Lower leg skin (tissue), 3 donors: ENCODE measurements at regions not wholly inside any gene's neighbourhood (a gene's known extent, or its start where the extent isn't known, plus 50 kb on each side); places are given as distances from the start of the nearest gene placed in this dataset.

ENCODE experiments used
- CTCF ChIP-seq, 3 donors: fragments of 450-650 bp; IDR thresholded peaks; one replicate each; pipeline ENCODE4 v1.5.1; 2016; ENCODE audit warnings: antibody characterized with exemption in 3 of 3, mild to moderate bottlenecking in 3 of 3, moderate library complexity in 2 of 3
- POLR2A ChIP-seq, 2 donors: fragments of 450-650 bp; IDR thresholded peaks; one replicate each; pipeline ENCODE4 v1.6.1; 2016 to 2017; ENCODE audit warnings: antibody characterized with exemption in 2 of 2, mild to moderate bottlenecking in 1 of 2, moderate library complexity in 1 of 2

- TF ChIP-seq CTCF (IDR thresholded peaks at IDR 0.05) = no peak
- TF ChIP-seq POLR2A (IDR thresholded peaks at IDR 0.05) = no peak
These were observed 180.0 kb downstream of the KIF4B start for GRCh38 chr5:155193483-155194107.
